Epithelial cell of esophagus (primary cell): ENCODE measurements at regions not wholly inside any gene's neighbourhood (a gene's known extent, or its start where the extent isn't known, plus 50 kb on each side); places are given as distances from the start of the nearest gene placed in this dataset.
A peak's percentile ranks its signal among the peaks of the same experiment; 100 is the strongest.
"Not testable (repeated sequence)": the region's sequence is repeated elsewhere in the genome, so short reads cannot be mapped to it uniquely, and the experiment has no call there.

Experiments used
- DNase-seq: peaks from one replicate; pipeline ENCODE4 v3.0.0; 2010; ENCODE audit warnings: low read depth
- H3K4me3 ChIP-seq: 2 replicates; pipeline ENCODE4 v1.5.1; 2011; ENCODE audit warnings: mild to moderate bottlenecking, low read length, control low read depth
- CTCF ChIP-seq: IDR thresholded peaks from 2 replicates; pipeline ENCODE4 v1.5.1; 2011; ENCODE audit warnings: low read depth, mild to moderate bottlenecking, low read length, control low read depth, inconsistent platforms; ENCODE audit not compliant: insufficient read depth; ENCODE audit errors: missing control alignments

- H3K4me3 ChIP-seq, DNase-seq: not testable (repeated sequence)
- peak; percentile 4 for TF ChIP-seq CTCF
Measured at GRCh38 chr11:67826028-67826950, 151.9 kb upstream of the ALDH3B2 start.

- not testable (repeated sequence) for DNase-seq, H3K4me3 ChIP-seq
Measured at GRCh38 chr11:67824861-67825260, 150.4 kb upstream of the ALDH3B2 start.

- TF ChIP-seq CTCF: no peak
- DNase-seq: no peak
- H3K4me3 ChIP-seq: no peak overlapping the region
Measured at GRCh38 chr11:67820081-67820480, 145.7 kb upstream of the ALDH3B2 start.

GRCh38 chr11:67817558-67817957 is 143.1 kb upstream of the ALDH3B2 start:
- not testable (repeated sequence) for H3K4me3 ChIP-seq, DNase-seq

GRCh38 chr11:67809301-67809700 is 134.9 kb upstream of the ALDH3B2 start:
- DNase-seq: peak; percentile 15
- not testable (repeated sequence) for H3K4me3 ChIP-seq

- not testable (repeated sequence) for H3K4me3 ChIP-seq, DNase-seq
Measured at GRCh38 chr11:67807896-67808295, 133.5 kb upstream of the ALDH3B2 start.

GRCh38 chr11:67806728-67807235 is 132.4 kb upstream of the ALDH3B2 start:
- not testable (repeated sequence) for DNase-seq, H3K4me3 ChIP-seq

GRCh38 chr11:67806183-67806582 is 131.8 kb upstream of the ALDH3B2 start:
- H3K4me3 ChIP-seq: peak overlapping the region; percentile 52
- DNase-seq: not testable (repeated sequence)

- peak; percentile 94 for DNase-seq
- H3K4me3 ChIP-seq: peak overlapping the region; percentile 66
Measured at GRCh38 chr11:67805253-67806126, 131.1 kb upstream of the ALDH3B2 start.

- DNase-seq: peak; percentile 69
- H3K4me3 ChIP-seq: peak overlapping the region; percentile 66
Measured at GRCh38 chr11:67804435-67805252, 130.2 kb upstream of the ALDH3B2 start.

- not testable (repeated sequence) for DNase-seq
Measured at GRCh38 chr11:67803519-67803918, 129.1 kb upstream of the ALDH3B2 start.

GRCh38 chr11:67803055-67803454 is 128.6 kb upstream of the ALDH3B2 start:
- DNase-seq: not testable (repeated sequence)

More at GRCh38 chr11:67803519-67803918, 129.1 kb upstream of the ALDH3B2 start:
- not testable (repeated sequence) for H3K4me3 ChIP-seq

GRCh38 chr11:67802623-67803022 is 128.2 kb upstream of the ALDH3B2 start:
- DNase-seq, H3K4me3 ChIP-seq: not testable (repeated sequence)

More at GRCh38 chr11:67803055-67803454, 128.6 kb upstream of the ALDH3B2 start:
- H3K4me3 ChIP-seq: not testable (repeated sequence)

- DNase-seq, H3K4me3 ChIP-seq: not testable (repeated sequence)
Measured at GRCh38 chr11:67801397-67801796, 127.0 kb upstream of the ALDH3B2 start.

GRCh38 chr11:67800591-67800990 is 126.2 kb upstream of the ALDH3B2 start:
- not testable (repeated sequence) for H3K4me3 ChIP-seq, DNase-seq
